HEK293T (cell line): ENCODE measurements at regions not wholly inside any gene's neighbourhood (a gene's known extent, or its start where the extent isn't known, plus 50 kb on each side); places are given as distances from the start of the nearest gene placed in this dataset.

ENCODE experiments used
- BHLHE40 ChIP-seq: fragments of 450-650 bp; IDR thresholded peaks from 2 replicates; pipeline ENCODE4 v1.6.1; 2016; ENCODE audit warnings: mild to moderate bottlenecking, moderate library complexity, borderline replicate concordance
- ELF4 ChIP-seq: fragments of 450-650 bp; IDR thresholded peaks from 2 replicates; pipeline ENCODE4 v1.6.1; 2017; ENCODE audit warnings: antibody characterized with exemption
- FOXM1 ChIP-seq: fragments of 450-650 bp; IDR thresholded peaks from 2 replicates; pipeline ENCODE4 v1.6.1; 2017; ENCODE audit warnings: mild to moderate bottlenecking, borderline replicate concordance
- LEF1 ChIP-seq: fragments of 450-650 bp; IDR thresholded peaks from 2 replicates; pipeline ENCODE4 v1.6.1; 2017; ENCODE audit warnings: mild to moderate bottlenecking, borderline replicate concordance
- SP1 ChIP-seq: fragments of 450-650 bp; IDR thresholded peaks from 2 replicates; pipeline ENCODE4 v1.6.1; 2017
- SUZ12 ChIP-seq: fragments of 450-650 bp; IDR thresholded peaks from 2 replicates; pipeline ENCODE4 v1.6.1; 2016; ENCODE audit warnings: mild to moderate bottlenecking
- TARDBP ChIP-seq: fragments of 450-650 bp; IDR thresholded peaks from 2 replicates; pipeline ENCODE4 v1.6.1; 2016
- ZNF384 ChIP-seq: fragments of 450-650 bp; IDR thresholded peaks from 2 replicates; pipeline ENCODE4 v1.6.1; 2016

DNA sequence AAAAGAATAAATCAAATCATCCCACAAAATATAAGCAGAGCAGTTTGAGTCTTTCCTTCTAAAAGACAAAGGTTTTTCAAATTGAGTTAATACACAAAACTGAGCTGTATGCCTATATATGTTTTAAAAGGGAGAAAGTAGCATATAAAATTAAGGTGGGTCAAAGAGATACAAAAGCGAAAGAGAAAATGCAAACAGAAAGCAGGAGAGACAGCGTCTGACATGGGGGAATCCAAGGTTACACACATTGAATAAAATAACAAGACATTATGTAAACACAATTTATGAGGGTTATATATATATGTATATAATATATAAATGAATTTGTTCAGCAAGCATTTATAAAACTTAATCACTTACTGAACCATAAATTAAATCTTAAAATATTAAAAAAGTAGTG is 276.1 kb upstream of the LCORL start:
- TF ChIP-seq ZNF384 (no peak), BHLHE40 (no peak), FOXM1 (no peak), SUZ12 (no peak), LEF1 (no peak), SP1 (no peak), ELF4 (no peak), TARDBP (no peak)
